ENCODE measurements at regions not wholly inside any gene's neighbourhood (a gene's known extent, or its start where the extent isn't known, plus 50 kb on each side); places are given as distances from the start of the nearest gene placed in this dataset.

GRCh38 chr11:19578871-19579270, 133.8 kb upstream of the NAV2 start:
- DNase-seq (ENCODE audit: low read depth, low spot score) = no peak
- Histone ChIP-seq H3K4me3 (no peak overlapping the region), H3K36me3 (ENCODE audit: insufficient read depth, low read length) (no peaks in the 10 kb centered on the region), H3K9ac (ENCODE audit: insufficient read length) (no peak overlapping the region), H3K9me3 (ENCODE audit: low read depth, low read length) (no peaks in the 10 kb centered on the region), H3K27ac (no peak overlapping the region)
- no peak for TF ChIP-seq POLR2AphosphoS5 (IDR thresholded peaks at IDR 0.05; ENCODE audit: borderline replicate concordance, low read depth, low read length)
- TF ChIP-seq FOXP2 (optimal IDR thresholded peaks at IDR 0.05; ENCODE audit: control extremely low read depth, extremely low read length, insufficient read depth) = no peak
- TF ChIP-seq EZH2 (IDR thresholded peaks at IDR 0.05) = no peak

GRCh38 chr11:19577976-19578619, 134.5 kb upstream of the NAV2 start:
- H3K9ac ChIP-seq (ENCODE audit: insufficient read length) = no peak overlapping the region

GRCh38 chr11:19577391-19577975, 135.2 kb upstream of the NAV2 start:
- Histone ChIP-seq H3K9me3 (ENCODE audit: low read depth, low read length) (no peaks in the 10 kb centered on the region), H3K27ac (no peak overlapping the region), H3K4me3 (no peak overlapping the region), H3K9ac (ENCODE audit: insufficient read length) (no peak overlapping the region), H3K36me3 (ENCODE audit: insufficient read depth, low read length) (no peaks in the 10 kb centered on the region)
- TF ChIP-seq POLR2AphosphoS5 (IDR thresholded peaks at IDR 0.05; ENCODE audit: borderline replicate concordance, low read depth, low read length) = no peak
- TF ChIP-seq FOXP2 (optimal IDR thresholded peaks at IDR 0.05; ENCODE audit: control extremely low read depth, extremely low read length, insufficient read depth) = no peak
- no peak for TF ChIP-seq EZH2 (IDR thresholded peaks at IDR 0.05)
- DNase-seq (ENCODE audit: low read depth, low spot score) = no peak

More at GRCh38 chr11:19577976-19578619, 134.5 kb upstream of the NAV2 start:
- TF ChIP-seq EZH2 (IDR thresholded peaks at IDR 0.05) (no peak), FOXP2 (optimal IDR thresholded peaks at IDR 0.05; ENCODE audit: control extremely low read depth, extremely low read length, insufficient read depth) (no peak), POLR2AphosphoS5 (IDR thresholded peaks at IDR 0.05; ENCODE audit: borderline replicate concordance, low read depth, low read length) (no peak)
- no peak overlapping the region for H3K27ac ChIP-seq
- no peak for DNase-seq (ENCODE audit: low read depth, low spot score)
- no peaks in the 10 kb centered on the region for H3K9me3 ChIP-seq (ENCODE audit: low read depth, low read length)
- H3K4me3 ChIP-seq = no peak overlapping the region
- H3K36me3 ChIP-seq (ENCODE audit: insufficient read depth, low read length) = no peaks in the 10 kb centered on the region

GRCh38 chr11:19576903-19577302, 135.7 kb upstream of the NAV2 start:
- no peak for TF ChIP-seq POLR2AphosphoS5 (IDR thresholded peaks at IDR 0.05; ENCODE audit: borderline replicate concordance, low read depth, low read length)
- no peak for TF ChIP-seq EZH2 (IDR thresholded peaks at IDR 0.05)
- Histone ChIP-seq H3K9ac (ENCODE audit: insufficient read length) (no peak overlapping the region), H3K36me3 (ENCODE audit: insufficient read depth, low read length) (no peaks in the 10 kb centered on the region), H3K4me3 (no peak overlapping the region), H3K9me3 (ENCODE audit: low read depth, low read length) (no peaks in the 10 kb centered on the region), H3K27ac (no peak overlapping the region)
- no peak for DNase-seq (ENCODE audit: low read depth, low spot score)

- no peaks in the 10 kb centered on the region for H3K36me3 ChIP-seq (ENCODE audit: insufficient read depth, low read length)
- no peaks in the 10 kb centered on the region for H3K9me3 ChIP-seq (ENCODE audit: low read depth, low read length)
- H3K27ac ChIP-seq = no peak overlapping the region
- no peak overlapping the region for H3K9ac ChIP-seq (ENCODE audit: insufficient read length)
- no peak for TF ChIP-seq POLR2AphosphoS5 (IDR thresholded peaks at IDR 0.05; ENCODE audit: borderline replicate concordance, low read depth, low read length)
- TF ChIP-seq FOXP2 (optimal IDR thresholded peaks at IDR 0.05; ENCODE audit: control extremely low read depth, extremely low read length, insufficient read depth) = no peak
- no peak for TF ChIP-seq EZH2 (IDR thresholded peaks at IDR 0.05)
- no peak overlapping the region for H3K4me3 ChIP-seq
- DNase-seq (ENCODE audit: low read depth, low spot score) = no peak
Observed at GRCh38 chr11:19576054-19576453, 136.6 kb upstream of the NAV2 start.

- no peak overlapping the region for H3K9ac ChIP-seq (ENCODE audit: insufficient read length)
- no peak overlapping the region for H3K4me3 ChIP-seq
- H3K36me3 ChIP-seq (ENCODE audit: insufficient read depth, low read length) = no peaks in the 10 kb centered on the region
- H3K9me3 ChIP-seq (ENCODE audit: low read depth, low read length) = no peaks in the 10 kb centered on the region
- no peak overlapping the region for H3K27ac ChIP-seq
- DNase-seq (ENCODE audit: low read depth, low spot score) = no peak
- no peak for TF ChIP-seq POLR2AphosphoS5 (IDR thresholded peaks at IDR 0.05; ENCODE audit: borderline replicate concordance, low read depth, low read length)
- no peak for TF ChIP-seq EZH2 (IDR thresholded peaks at IDR 0.05)
- no peak for TF ChIP-seq FOXP2 (optimal IDR thresholded peaks at IDR 0.05; ENCODE audit: control extremely low read depth, extremely low read length, insufficient read depth)
Observed at GRCh38 chr11:19574916-19575315, 137.7 kb upstream of the NAV2 start.

GRCh38 chr11:19573666-19574065, 139.0 kb upstream of the NAV2 start:
- DNase-seq (ENCODE audit: low read depth, low spot score) = no peak
- Histone ChIP-seq H3K9me3 (ENCODE audit: low read depth, low read length) (no peaks in the 10 kb centered on the region), H3K9ac (ENCODE audit: insufficient read length) (no peak overlapping the region), H3K27ac (no peak overlapping the region), H3K4me3 (no peak overlapping the region), H3K36me3 (ENCODE audit: insufficient read depth, low read length) (no peaks in the 10 kb centered on the region)
- no peak for TF ChIP-seq POLR2AphosphoS5 (IDR thresholded peaks at IDR 0.05; ENCODE audit: borderline replicate concordance, low read depth, low read length)
- TF ChIP-seq EZH2 (IDR thresholded peaks at IDR 0.05) = no peak
- TF ChIP-seq FOXP2 (optimal IDR thresholded peaks at IDR 0.05; ENCODE audit: control extremely low read depth, extremely low read length, insufficient read depth) = no peak

GRCh38 chr11:19571906-19572305, 140.7 kb upstream of the NAV2 start:
- Histone ChIP-seq H3K4me3 (no peak overlapping the region), H3K27ac (no peak overlapping the region), H3K9ac (ENCODE audit: insufficient read length) (no peak overlapping the region), H3K9me3 (ENCODE audit: low read depth, low read length) (no peaks in the 10 kb centered on the region), H3K36me3 (ENCODE audit: insufficient read depth, low read length) (no peaks in the 10 kb centered on the region)
- TF ChIP-seq POLR2AphosphoS5 (IDR thresholded peaks at IDR 0.05; ENCODE audit: borderline replicate concordance, low read depth, low read length) (no peak), EZH2 (IDR thresholded peaks at IDR 0.05) (no peak), FOXP2 (optimal IDR thresholded peaks at IDR 0.05; ENCODE audit: control extremely low read depth, extremely low read length, insufficient read depth) (no peak)
- DNase-seq (ENCODE audit: low read depth, low spot score) = no peak

- Histone ChIP-seq H3K9ac (ENCODE audit: insufficient read length) (no peak overlapping the region), H3K36me3 (ENCODE audit: insufficient read depth, low read length) (no peaks in the 10 kb centered on the region), H3K4me3 (no peak overlapping the region), H3K9me3 (ENCODE audit: low read depth, low read length) (no peaks in the 10 kb centered on the region), H3K27ac (no peak overlapping the region)
- DNase-seq (ENCODE audit: low read depth, low spot score) = no peak
- no peak for TF ChIP-seq EZH2 (IDR thresholded peaks at IDR 0.05)
- TF ChIP-seq FOXP2 (optimal IDR thresholded peaks at IDR 0.05; ENCODE audit: control extremely low read depth, extremely low read length, insufficient read depth) = no peak
- no peak for TF ChIP-seq POLR2AphosphoS5 (IDR thresholded peaks at IDR 0.05; ENCODE audit: borderline replicate concordance, low read depth, low read length)
Observed at GRCh38 chr11:19570889-19571288, 141.7 kb upstream of the NAV2 start.
